Caco-2 (cell line): ENCODE measurements at regions not wholly inside any gene's neighbourhood (a gene's known extent, or its start where the extent isn't known, plus 50 kb on each side); places are given as distances from the start of the nearest gene placed in this dataset.

ENCODE experiments used
- BruUV-seq: library from RNA; stranded (reverse); fragments of 400-500 nt; replicated peaks from 2 replicates; lab custom pipeline; 2021; lab: Mats Ljungman, UMichigan
- CTCF ChIA-PET: fragments of 300-600 bp; sonication (Branson Sonifier 250); formaldehyde crosslinking; loops from one replicate; lab custom pipeline; 2022; ENCODE audit warnings: antibody characterized with exemption; lab: Charles Lee
- POLR2A ChIA-PET: fragments of 300-600 bp; sonication (Branson Sonifier 250); formaldehyde crosslinking; loops from one replicate; lab custom pipeline; 2022; ENCODE audit warnings: antibody characterized with exemption; lab: Charles Lee
- DNase-seq, 2 experiments: peaks; one replicate each; pipeline versions ENCODE4 v3.0.0 to v3.0.0-alpha.2; 2020 to 2022
- H3K27me3 ChIP-seq: replicated peaks from 2 replicates; pipeline ENCODE4 v1.6.0; 2011; ENCODE audit warnings: low read length; ENCODE audit not compliant: control insufficient read depth, insufficient read depth
- H3K36me3 ChIP-seq: 2 replicates; pipeline ENCODE4 v1.5.1; 2011; ENCODE audit warnings: low read length; ENCODE audit not compliant: control insufficient read depth, insufficient read depth
- H3K4me1 ChIP-seq: fragments of 250-450 bp; sonication (Bioruptor Pico); 2 replicates; pipeline ENCODE4 v1.5.1; 2020; ENCODE audit warnings: mild to moderate bottlenecking
- H3K4me3 ChIP-seq: 2 replicates; pipeline ENCODE4 v1.5.1; 2011; ENCODE audit warnings: low read depth, mild to moderate bottlenecking, control low read depth, low read length
- H3K9me3 ChIP-seq: fragments of 250-450 bp; sonication (Bioruptor Pico); 2 replicates; pipeline ENCODE4 v1.5.1; 2020; ENCODE audit warnings: mild to moderate bottlenecking, moderate library complexity
- H3K27ac Mint-ChIP-seq: one replicate; pipeline ENCODE4 v1.8.0; 2022; ENCODE audit warnings: mixed read lengths; ENCODE audit not compliant: unreplicated experiment
- H3K27me3 Mint-ChIP-seq: one replicate; pipeline ENCODE4 v1.8.0; 2022; ENCODE audit warnings: mixed read lengths; ENCODE audit not compliant: insufficient read depth, unreplicated experiment
- H3K36me3 Mint-ChIP-seq: one replicate; pipeline ENCODE4 v1.8.0; 2022; ENCODE audit warnings: mild to moderate bottlenecking, mixed read lengths; ENCODE audit not compliant: insufficient read depth, unreplicated experiment
- H3K4me1 Mint-ChIP-seq: one replicate; pipeline ENCODE4 v1.8.0; 2022; ENCODE audit warnings: low read depth, mixed read lengths; ENCODE audit not compliant: unreplicated experiment
- H3K4me3 Mint-ChIP-seq: one replicate; pipeline ENCODE4 v1.8.0; 2022; ENCODE audit warnings: mild to moderate bottlenecking, moderate library complexity, mixed read lengths; ENCODE audit not compliant: unreplicated experiment
- H3K9me3 Mint-ChIP-seq: one replicate; pipeline ENCODE4 v1.8.0; 2022; ENCODE audit warnings: mixed read lengths; ENCODE audit not compliant: unreplicated experiment
- CTCF ChIP-seq, 2 experiments: fragments of 200-600 bp in 1 of 2; IDR thresholded peaks; 1 replicate in 1 of 2; 2 replicates in 1 of 2; pipeline versions ENCODE4 v1.5.1 to v1.8.0; 2011 to 2022; ENCODE audit warnings: antibody characterized with exemption in 1 of 2, control low read depth in 1 of 2, inconsistent platforms in 1 of 2, low read depth in 1 of 2, low read length in 1 of 2, mild to moderate bottlenecking in 1 of 2, moderate library complexity in 1 of 2; ENCODE audit not compliant: insufficient read depth in 1 of 2, severe bottlenecking in 1 of 2, unreplicated experiment in 1 of 2
- intact Hi-C: fragments of 100-400 bp; cut with micrococcal nuclease; formaldehyde crosslinking; loops from one replicate; pipeline ENCODE4 v1.10.0; 2022; ENCODE audit not compliant: unreplicated experiment

- Histone ChIP-seq H3K9me3 (no peaks in the 10 kb centered on the region), H3K27me3 (no peaks in the 10 kb centered on the region), H3K4me3 (no peak overlapping the region), H3K4me1 (no peaks in the 10 kb centered on the region), H3K36me3 (no peaks in the 10 kb centered on the region)
- no peak for DNase-seq
- intact Hi-C loops, result no loop called here
- Mint-ChIP-seq H3K9me3 (no peaks in the 10 kb centered on the region), H3K27ac (no peak overlapping the region), H3K4me3 (no peak overlapping the region), H3K36me3 (no peaks in the 10 kb centered on the region), H3K4me1 (peaks cover 6% of the 10 kb centered on the region), H3K27me3 (no peaks in the 10 kb centered on the region)
- TF ChIP-seq CTCF (IDR thresholded peaks at IDR 0.05; ENCODE audit: insufficient read depth in 1 of 2, low read depth in 1 of 2, low read length in 1 of 2, severe bottlenecking in 1 of 2, unreplicated experiment in 1 of 2), result no peak
- BruUV-seq, result no TSS peak
- CTCF ChIA-PET, result no interaction called here
- POLR2A ChIA-PET, result no interaction called here
Measured at GRCh38 chr18:70405052-70405451, 116.2 kb downstream of the SOCS6 start.

GRCh38 chr18:70400476-70400875, 111.6 kb downstream of the SOCS6 start:
- no peak overlapping the region for H3K4me3 Mint-ChIP-seq
- ChIA-PET CTCF (no interaction called here), POLR2A (no interaction called here)
- no TSS peak for BruUV-seq
- no peaks in the 10 kb centered on the region for H3K36me3 ChIP-seq
- H3K4me3 ChIP-seq, result no peak overlapping the region
- no peaks in the 10 kb centered on the region for H3K4me1 ChIP-seq
- H3K27ac Mint-ChIP-seq, result no peak overlapping the region
- H3K27me3 Mint-ChIP-seq, result no peaks in the 10 kb centered on the region
- peaks cover 6% of the 10 kb centered on the region for H3K4me1 Mint-ChIP-seq
- intact Hi-C loops, result no loop called here
- H3K36me3 Mint-ChIP-seq, result no peaks in the 10 kb centered on the region
- no peak for TF ChIP-seq CTCF (IDR thresholded peaks at IDR 0.05; ENCODE audit: insufficient read depth in 1 of 2, low read depth in 1 of 2, low read length in 1 of 2, severe bottlenecking in 1 of 2, unreplicated experiment in 1 of 2)
- H3K9me3 Mint-ChIP-seq, result no peaks in the 10 kb centered on the region
- DNase-seq, result no peak
- H3K27me3 ChIP-seq, result no peaks in the 10 kb centered on the region
- H3K9me3 ChIP-seq, result no peaks in the 10 kb centered on the region

- Histone ChIP-seq H3K9me3 (no peaks in the 10 kb centered on the region), H3K4me3 (no peak overlapping the region), H3K27me3 (no peaks in the 10 kb centered on the region), H3K4me1 (no peaks in the 10 kb centered on the region), H3K36me3 (no peaks in the 10 kb centered on the region)
- BruUV-seq, result no TSS peak
- no peak overlapping the region for H3K27ac Mint-ChIP-seq
- no peak overlapping the region for H3K4me3 Mint-ChIP-seq
- intact Hi-C loops, result no loop called here
- CTCF ChIA-PET, result no interaction called here
- TF ChIP-seq CTCF (IDR thresholded peaks at IDR 0.05; ENCODE audit: insufficient read depth in 1 of 2, low read depth in 1 of 2, low read length in 1 of 2, severe bottlenecking in 1 of 2, unreplicated experiment in 1 of 2), result no peak
- POLR2A ChIA-PET, result no interaction called here
- DNase-seq, result no peak
- no peaks in the 10 kb centered on the region for H3K36me3 Mint-ChIP-seq
- H3K9me3 Mint-ChIP-seq, result no peaks in the 10 kb centered on the region
- H3K27me3 Mint-ChIP-seq, result no peaks in the 10 kb centered on the region
- H3K4me1 Mint-ChIP-seq, result peaks cover 6% of the 10 kb centered on the region
Measured at GRCh38 chr18:70398076-70398475, 109.2 kb downstream of the SOCS6 start.
